Common myeloid progenitor, CD34-positive (primary cell): ENCODE measurements at regions not wholly inside any gene's neighbourhood (a gene's known extent, or its start where the extent isn't known, plus 50 kb on each side); places are given as distances from the start of the nearest gene placed in this dataset.

Source experiments
- CTCF ChIA-PET: fragments of 350-600 bp; sonication (Branson Sonifier 250); formaldehyde crosslinking; loops from one replicate; lab custom pipeline; 2021; ENCODE audit warnings: antibody characterized with exemption; lab: Charles Lee
- POLR2A ChIA-PET: fragments of 350-600 bp; sonication (Branson Sonifier 250); formaldehyde crosslinking; loops from one replicate; lab custom pipeline; 2021; ENCODE audit warnings: antibody characterized with exemption; lab: Charles Lee
- DNase-seq, 3 donors: peaks; one replicate each; pipeline versions ENCODE4 v3.0.0 to v3.0.0-alpha.2; 2013
- H3K27ac ChIP-seq, 2 experiments: 1 replicate in 1 of 2; 2 replicates in 1 of 2; pipeline ENCODE4 v1.7.0; 2013; ENCODE audit warnings: inconsistent platforms in 2 of 2, low read length in 2 of 2, mild to moderate bottlenecking in 2 of 2, low read depth in 1 of 2, moderate library complexity in 1 of 2; ENCODE audit not compliant: severe bottlenecking in 2 of 2, insufficient read depth in 1 of 2, poor library complexity in 1 of 2
- H3K27me3 ChIP-seq, 5 experiments: replicated peaks in 2 of 5; 1 replicate in 3 of 5; 2 replicates in 2 of 5; pipeline versions ENCODE4 v1.6.1 to v1.7.0; 2013; ENCODE audit warnings: low read length in 4 of 5, mild to moderate bottlenecking in 2 of 5, moderate library complexity in 2 of 5, inconsistent platforms in 1 of 5; ENCODE audit not compliant: insufficient read depth in 5 of 5, control insufficient read depth in 4 of 5
- H3K36me3 ChIP-seq, 4 experiments: 1 replicate in 2 of 4; 2 replicates in 2 of 4; pipeline versions ENCODE4 v1.6.1 to v1.7.0; 2013; ENCODE audit warnings: low read length in 3 of 4, control low read depth in 1 of 4, mild to moderate bottlenecking in 1 of 4; ENCODE audit not compliant: control insufficient read depth in 4 of 4, insufficient read depth in 4 of 4
- H3K4me1 ChIP-seq, 4 experiments: 1 replicate in 3 of 4; 2 replicates in 1 of 4; pipeline versions ENCODE4 v1.6.1 to v1.7.1; 2013; ENCODE audit warnings: low read length in 3 of 4, mild to moderate bottlenecking in 3 of 4, control low read depth in 1 of 4, inconsistent platforms in 1 of 4, moderate library complexity in 1 of 4; ENCODE audit not compliant: control insufficient read depth in 4 of 4, insufficient read depth in 4 of 4; ENCODE audit errors: control extremely low read depth in 1 of 4
- H3K4me3 ChIP-seq, 7 experiments: 1 replicate in 4 of 7; 2 replicates in 3 of 7; pipeline versions ENCODE4 v1.5.1 to v1.7.0; 2013; ENCODE audit warnings: mild to moderate bottlenecking in 7 of 7, low read length in 6 of 7, moderate library complexity in 6 of 7, inconsistent platforms in 2 of 7, low read depth in 2 of 7, control low read depth in 1 of 7; ENCODE audit not compliant: insufficient read depth in 4 of 7, control insufficient read depth in 1 of 7; ENCODE audit errors: extremely low read depth in 1 of 7
- H3K9me3 ChIP-seq, 5 experiments: 1 replicate in 4 of 5; 2 replicates in 1 of 5; pipeline versions ENCODE4 v1.6.1 to v1.7.1; 2013; ENCODE audit warnings: low read length in 4 of 5, mild to moderate bottlenecking in 2 of 5, inconsistent platforms in 1 of 5, low read depth in 1 of 5, moderate library complexity in 1 of 5; ENCODE audit not compliant: control insufficient read depth in 4 of 5, insufficient read depth in 2 of 5; ENCODE audit errors: control extremely low read depth in 1 of 5
- WGBS: methylation state at CpG from one replicate; pipeline ENCODE4 v1.1.5; 2013; ENCODE audit not compliant: insufficient coverage; 5-methylcytosine and 5-hydroxymethylcytosine counted together

- WGBS = no CpG with 5 or more reads among the region's 4 CpGs
- CTCF ChIA-PET = no interaction called here
Observed at GRCh38 chr6:125549202-125549884, 200.1 kb upstream of the HEY2 start.

GRCh38 chr6:125550892-125551291 is 198.5 kb upstream of the HEY2 start:
- H3K27me3 ChIP-seq = peaks cover 0 to 3% (median 0%) of the 10 kb centered on the region in 5 experiments
- no peaks in the 10 kb centered on the region for H3K9me3 ChIP-seq
- ChIA-PET POLR2A (no interaction called here), CTCF (no interaction called here)
- 95% methylated on average over 5 of the region's 6 CpGs for WGBS
- no peak overlapping the region for H3K27ac ChIP-seq
- H3K36me3 ChIP-seq = no peaks in the 10 kb centered on the region
- no peaks in the 10 kb centered on the region for H3K4me1 ChIP-seq
- H3K4me3 ChIP-seq = no peak overlapping the region
- DNase-seq = no peak

More at GRCh38 chr6:125549202-125549884, 200.1 kb upstream of the HEY2 start:
- Histone ChIP-seq H3K4me1 (no peaks in the 10 kb centered on the region), H3K27ac (no peak overlapping the region), H3K9me3 (no peaks in the 10 kb centered on the region), H3K27me3 (peaks cover 0 to 3% (median 0%) of the 10 kb centered on the region in 5 experiments), H3K4me3 (no peak overlapping the region), H3K36me3 (no peaks in the 10 kb centered on the region)
- POLR2A ChIA-PET = no interaction called here
- no peak for DNase-seq

- ChIA-PET POLR2A (no interaction called here), CTCF (no interaction called here)
- no peak overlapping the region for H3K4me3 ChIP-seq
- no peaks in the 10 kb centered on the region for H3K9me3 ChIP-seq
- H3K36me3 ChIP-seq = no peaks in the 10 kb centered on the region
- peaks cover 0 to 4% (median 0%) of the 10 kb centered on the region in 5 experiments for H3K27me3 ChIP-seq
- no peak overlapping the region for H3K27ac ChIP-seq
- WGBS = no CpG with 5 or more reads among the region's 1 CpG
- no peak for DNase-seq
- H3K4me1 ChIP-seq = no peaks in the 10 kb centered on the region
Observed at GRCh38 chr6:125552819-125553218, 196.6 kb upstream of the HEY2 start.

- H3K4me1 ChIP-seq = no peaks in the 10 kb centered on the region
- DNase-seq = no peak
- WGBS = no CpG with 5 or more reads among the region's 1 CpG
Observed at GRCh38 chr6:125554456-125554855, 195.0 kb upstream of the HEY2 start.

GRCh38 chr6:125558241-125558843 is 191.1 kb upstream of the HEY2 start:
- H3K36me3 ChIP-seq = no peaks in the 10 kb centered on the region
- no peaks in the 10 kb centered on the region for H3K9me3 ChIP-seq
- H3K4me1 ChIP-seq = no peaks in the 10 kb centered on the region
- peaks cover 0 to 4% (median 0%) of the 10 kb centered on the region in 5 experiments for H3K27me3 ChIP-seq
- H3K27ac ChIP-seq = no peak overlapping the region
- POLR2A ChIA-PET = interaction anchor here (0.6 kb wide), 1 partner anchor 43 kb away, joined by 3 read pairs; no protein-coding TSS in a partner anchor
- 94% methylated on average over 7 of the region's 7 CpGs for WGBS
- DNase-seq = no peak
- CTCF ChIA-PET = no interaction called here
- no peak overlapping the region for H3K4me3 ChIP-seq

More at GRCh38 chr6:125554456-125554855, 195.0 kb upstream of the HEY2 start:
- H3K27me3 ChIP-seq = peaks cover 0 to 4% (median 0%) of the 10 kb centered on the region in 5 experiments
- no peak overlapping the region for H3K27ac ChIP-seq
- H3K9me3 ChIP-seq = no peaks in the 10 kb centered on the region
- H3K4me3 ChIP-seq = no peak overlapping the region
- ChIA-PET POLR2A (no interaction called here), CTCF (no interaction called here)
- no peaks in the 10 kb centered on the region for H3K36me3 ChIP-seq

GRCh38 chr6:125558907-125559306 is 190.5 kb upstream of the HEY2 start:
- no peak overlapping the region for H3K4me3 ChIP-seq
- ChIA-PET CTCF (no interaction called here), POLR2A (no interaction called here)
- H3K27me3 ChIP-seq = peaks cover 0 to 4% (median 0%) of the 10 kb centered on the region in 5 experiments
- WGBS = 90% methylated on average over 2 of the region's 3 CpGs
- H3K36me3 ChIP-seq = no peaks in the 10 kb centered on the region
- no peaks in the 10 kb centered on the region for H3K4me1 ChIP-seq
- no peak overlapping the region for H3K27ac ChIP-seq
- no peaks in the 10 kb centered on the region for H3K9me3 ChIP-seq
- no peak for DNase-seq

GRCh38 chr6:125562156-125562555 is 187.3 kb upstream of the HEY2 start:
- POLR2A ChIA-PET = no interaction called here
- H3K27me3 ChIP-seq = peaks cover 0 to 2% (median 0%) of the 10 kb centered on the region in 5 experiments
- no peak overlapping the region for H3K27ac ChIP-seq
- DNase-seq = no peak
- no peaks in the 10 kb centered on the region for H3K4me1 ChIP-seq
- CTCF ChIA-PET = no interaction called here
- H3K36me3 ChIP-seq = no peaks in the 10 kb centered on the region
- no peak overlapping the region for H3K4me3 ChIP-seq
- H3K9me3 ChIP-seq = no peaks in the 10 kb centered on the region
- WGBS = no CpG with 5 or more reads among the region's 1 CpG
